DOHH2 (cell line): ENCODE measurements at regions not wholly inside any gene's neighbourhood (a gene's known extent, or its start where the extent isn't known, plus 50 kb on each side); places are given as distances from the start of the nearest gene placed in this dataset.

Experiments
- H3F3A ChIP-seq: fragments of 200-600 bp; sonication (generic), shearing (Covaris generic); 2 replicates; pipeline ENCODE4 v1.6.0; 2016; ENCODE audit warnings: antibody characterized with exemption, mild to moderate bottlenecking; ENCODE audit not compliant: control insufficient read depth, insufficient read depth
- H3K27ac ChIP-seq: fragments of 200-600 bp; sonication (generic); 2 replicates; pipeline ENCODE4 v1.5.1; 2014; ENCODE audit warnings: low read depth, mild to moderate bottlenecking, low read length, moderate library complexity
- H3K27me3 ChIP-seq: fragments of 200-600 bp; sonication (generic); 2 replicates; pipeline ENCODE4 v1.6.1; 2014; ENCODE audit warnings: mild to moderate bottlenecking, low read length, mixed read lengths; ENCODE audit not compliant: control insufficient read depth
- H3K36me3 ChIP-seq: fragments of 200-600 bp; sonication (generic); 2 replicates; pipeline ENCODE4 v1.6.1; 2014; ENCODE audit warnings: mild to moderate bottlenecking, low read length, moderate library complexity, mixed read lengths; ENCODE audit not compliant: control insufficient read depth
- H3K4me1 ChIP-seq: fragments of 200-600 bp; sonication (generic); 2 replicates; pipeline ENCODE4 v1.6.1; 2014; ENCODE audit warnings: mild to moderate bottlenecking, low read length, mixed read lengths; ENCODE audit not compliant: control insufficient read depth
- H3K4me2 ChIP-seq: fragments of 200-600 bp; sonication (generic); 2 replicates; pipeline ENCODE4 v1.6.0; 2014; ENCODE audit warnings: mild to moderate bottlenecking, low read length, moderate library complexity
- H3K4me3 ChIP-seq: fragments of 200-600 bp; sonication (generic); 2 replicates; pipeline ENCODE4 v1.5.1; 2014; ENCODE audit warnings: mild to moderate bottlenecking, low read length, mixed read lengths
- H3K79me2 ChIP-seq: fragments of 200-600 bp; sonication (generic); 2 replicates; pipeline ENCODE4 v1.6.1; 2014; ENCODE audit warnings: mild to moderate bottlenecking, low read length, mixed read lengths; ENCODE audit not compliant: control insufficient read depth
- H3K9me2 ChIP-seq: fragments of 200-600 bp; sonication (generic); replicated peaks from 2 replicates; pipeline ENCODE4 v1.6.1; 2014; ENCODE audit warnings: mild to moderate bottlenecking, low read length, mixed read lengths; ENCODE audit not compliant: control insufficient read depth
- H3K9me3 ChIP-seq: fragments of 200-600 bp; sonication (generic); 2 replicates; pipeline ENCODE4 v1.6.1; 2014; ENCODE audit warnings: antibody characterized with exemption, low read length, mixed read lengths; ENCODE audit not compliant: control insufficient read depth, insufficient read depth
- H4K20me1 ChIP-seq: fragments of 200-600 bp; sonication (generic); 2 replicates; pipeline ENCODE4 v1.6.0; 2014; ENCODE audit warnings: low read depth, mild to moderate bottlenecking, antibody characterized with exemption, low read length, moderate library complexity; ENCODE audit not compliant: control insufficient read depth, insufficient read depth
- CTCF ChIP-seq: fragments of 200-600 bp; sonication (generic); IDR thresholded peaks from one replicate; pipeline ENCODE4 v1.5.1; 2014; ENCODE audit warnings: antibody characterized with exemption, mild to moderate bottlenecking, low read depth, low read length; ENCODE audit not compliant: poor library complexity, severe bottlenecking
- EZH2phosphoT487 ChIP-seq: fragments of 200-600 bp; sonication (generic); IDR thresholded peaks from 2 replicates; pipeline ENCODE4 v1.6.1; 2017; ENCODE audit warnings: borderline replicate concordance, mild to moderate bottlenecking, antibody characterized with exemption, low read length, moderate library complexity, mixed read lengths

GRCh38 chr9:11023201-11023600 is 410.4 kb upstream of the PTPRD start:
- Histone ChIP-seq H3K27ac (no peak overlapping the region), H3K27me3 (no peaks in the 10 kb centered on the region), H3K4me3 (no peak overlapping the region), H4K20me1 (no peaks in the 10 kb centered on the region), H3K4me2 (no peak overlapping the region), H3K9me2 (no peaks in the 10 kb centered on the region), H3K4me1 (no peaks in the 10 kb centered on the region), H3K9me3 (no peaks in the 10 kb centered on the region), H3K36me3 (no peaks in the 10 kb centered on the region), H3K79me2 (no peaks in the 10 kb centered on the region), H3F3A (no peaks in the 10 kb centered on the region)
- TF ChIP-seq EZH2phosphoT487 (no peak), CTCF (no peak)

- Histone ChIP-seq H3K79me2 (no peaks in the 10 kb centered on the region), H3K27me3 (no peaks in the 10 kb centered on the region), H4K20me1 (no peaks in the 10 kb centered on the region), H3K36me3 (no peaks in the 10 kb centered on the region), H3K4me3 (no peak overlapping the region), H3K9me3 (no peaks in the 10 kb centered on the region), H3K9me2 (no peaks in the 10 kb centered on the region), H3F3A (no peaks in the 10 kb centered on the region), H3K4me1 (no peaks in the 10 kb centered on the region), H3K27ac (no peak overlapping the region), H3K4me2 (no peak overlapping the region)
- TF ChIP-seq EZH2phosphoT487: no peak
- TF ChIP-seq CTCF: no peak
Measured at GRCh38 chr9:11025775-11026174, 413.0 kb upstream of the PTPRD start.

DNA sequence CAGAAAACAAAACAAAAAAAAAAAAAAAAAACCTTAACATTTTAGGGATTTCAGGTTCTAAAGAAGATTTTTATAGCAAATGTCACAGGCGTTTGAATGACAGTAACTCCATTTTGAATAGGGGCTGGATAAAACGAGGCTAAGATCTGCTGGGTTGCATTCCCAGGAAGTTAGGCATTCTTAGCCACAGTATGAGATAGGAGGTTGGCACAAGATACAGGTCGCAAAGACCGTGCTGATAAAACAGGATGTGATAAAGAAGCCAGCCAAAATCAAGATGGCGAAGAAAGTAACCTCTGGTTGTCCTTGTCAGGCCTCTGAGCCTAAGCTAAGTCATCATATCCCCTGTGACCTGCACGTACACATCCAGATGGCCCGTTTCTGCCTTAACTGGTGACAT is 425.6 kb upstream of the PTPRD start:
- Histone ChIP-seq H3K27ac (no peak overlapping the region), H3K79me2 (no peaks in the 10 kb centered on the region), H3K4me1 (no peaks in the 10 kb centered on the region), H3K9me3 (no peaks in the 10 kb centered on the region), H3F3A (no peaks in the 10 kb centered on the region), H3K36me3 (no peaks in the 10 kb centered on the region), H4K20me1 (no peaks in the 10 kb centered on the region), H3K4me2 (no peak overlapping the region), H3K27me3 (no peaks in the 10 kb centered on the region), H3K4me3 (no peak overlapping the region), H3K9me2 (no peaks in the 10 kb centered on the region)
- TF ChIP-seq EZH2phosphoT487: no peak
- TF ChIP-seq CTCF: no peak

DNA sequence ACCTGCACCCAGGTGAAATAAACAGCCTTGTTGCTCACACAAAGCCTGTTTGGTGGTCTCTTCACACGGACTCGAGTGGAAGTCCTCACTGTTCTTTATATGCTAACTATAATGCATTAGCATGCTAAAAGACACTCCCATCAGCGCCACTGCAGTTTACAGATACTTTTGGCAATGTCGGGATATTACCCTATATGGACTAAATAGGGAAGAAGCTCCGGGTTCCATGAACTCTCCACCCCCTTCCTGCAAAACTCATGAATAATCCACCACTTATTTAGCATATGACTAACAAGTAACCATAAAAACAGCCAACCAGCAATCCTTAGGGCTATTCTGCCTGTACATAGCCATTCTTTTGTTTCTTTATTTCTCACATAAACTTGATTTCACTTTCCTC is 426.2 kb upstream of the PTPRD start:
- TF ChIP-seq CTCF (no peak), EZH2phosphoT487 (no peak)
- H3F3A ChIP-seq: no peaks in the 10 kb centered on the region
- H3K36me3 ChIP-seq: no peaks in the 10 kb centered on the region
- H3K27me3 ChIP-seq: no peaks in the 10 kb centered on the region
- no peak overlapping the region for H3K27ac ChIP-seq
- no peaks in the 10 kb centered on the region for H4K20me1 ChIP-seq
- H3K79me2 ChIP-seq: no peaks in the 10 kb centered on the region
- no peaks in the 10 kb centered on the region for H3K9me2 ChIP-seq
- no peak overlapping the region for H3K4me3 ChIP-seq
- no peaks in the 10 kb centered on the region for H3K4me1 ChIP-seq
- no peaks in the 10 kb centered on the region for H3K9me3 ChIP-seq
- H3K4me2 ChIP-seq: no peak overlapping the region
